NCI-H2107 treated with DMSO at 0.1 percent for 48 hours (cell line): ENCODE measurements at regions not wholly inside any gene's neighbourhood (a gene's known extent, or its start where the extent isn't known, plus 50 kb on each side); places are given as distances from the start of the nearest gene placed in this dataset.

Experiments
- DNase-seq: peaks from one replicate; lab custom pipeline; 2025; ENCODE audit not compliant: unreplicated experiment; lab: John Stamatoyannopoulos, UW

- no peak for DNase-seq
Observed at GRCh38 chr7:52712938-52713337, 322.5 kb upstream of the POM121L12 start.

- no peak for DNase-seq
Observed at GRCh38 chr7:52711951-52712350, 323.5 kb upstream of the POM121L12 start.

DNA sequence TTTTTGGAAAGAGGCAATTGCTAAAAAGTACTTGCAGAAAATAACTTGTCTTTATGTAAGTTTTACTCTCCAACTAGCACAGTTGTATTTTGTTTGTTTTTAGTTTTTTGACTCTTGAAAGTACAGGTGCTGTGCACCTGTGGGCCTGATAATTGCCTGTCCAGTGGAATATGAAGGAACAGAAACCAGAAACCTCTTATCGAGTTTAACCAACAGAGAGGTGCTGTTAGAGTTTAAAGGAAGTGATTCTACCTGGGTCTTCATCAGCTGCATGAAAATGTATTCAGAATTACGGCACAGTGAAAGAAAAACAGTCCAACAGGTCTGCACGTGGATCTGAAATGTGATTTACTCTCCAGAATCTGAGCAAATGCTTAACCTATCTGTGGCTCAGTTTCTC lies 326.6 kb upstream of the POM121L12 start:
- DNase-seq = no peak

DNA sequence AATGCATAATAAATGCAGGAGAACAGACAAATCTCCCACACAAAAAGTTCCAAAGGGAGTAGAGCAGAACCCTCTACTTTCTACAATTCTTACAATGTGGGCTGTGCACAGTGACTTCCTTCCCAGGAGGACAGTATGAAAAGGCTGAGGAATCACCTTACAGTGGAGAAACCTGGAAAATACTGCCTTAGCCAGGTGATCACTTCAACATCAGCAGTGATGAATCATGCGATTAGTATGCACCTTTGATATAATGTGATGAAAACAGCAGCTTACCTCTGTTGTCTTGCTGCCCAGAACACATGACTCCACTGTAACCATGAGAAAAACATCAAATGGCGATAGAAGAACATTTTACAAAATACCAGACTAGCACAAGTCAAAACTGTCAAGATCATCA lies 329.7 kb upstream of the POM121L12 start:
- DNase-seq = no peak

- no peak for DNase-seq
Observed at GRCh38 chr7:52700349-52700748, 335.1 kb upstream of the POM121L12 start.

- DNase-seq = no peak
Observed at GRCh38 chr7:52695973-52696595, 339.3 kb upstream of the POM121L12 start.

DNA sequence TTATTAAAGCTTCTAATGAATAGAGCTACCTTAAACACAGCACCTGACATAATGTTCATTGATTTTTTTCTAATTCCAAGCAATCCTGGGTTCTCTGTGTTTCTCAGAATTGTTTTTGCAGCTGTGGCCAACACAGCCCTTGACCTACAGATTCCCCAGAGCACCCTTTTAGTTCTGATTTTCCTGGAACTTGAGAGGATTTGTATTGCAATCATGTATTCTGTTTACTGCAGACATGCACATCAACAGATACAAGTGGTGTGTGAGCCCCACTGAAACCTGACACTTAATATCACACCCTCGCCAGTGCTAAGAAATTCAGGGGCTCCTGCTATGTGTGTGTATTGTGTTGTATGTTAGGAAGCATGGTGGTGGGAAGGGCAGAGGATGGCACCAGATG lies 344.2 kb upstream of the POM121L12 start:
- no peak for DNase-seq

- DNase-seq = no peak
Observed at GRCh38 chr7:52689912-52690311, 345.5 kb upstream of the POM121L12 start.

DNA sequence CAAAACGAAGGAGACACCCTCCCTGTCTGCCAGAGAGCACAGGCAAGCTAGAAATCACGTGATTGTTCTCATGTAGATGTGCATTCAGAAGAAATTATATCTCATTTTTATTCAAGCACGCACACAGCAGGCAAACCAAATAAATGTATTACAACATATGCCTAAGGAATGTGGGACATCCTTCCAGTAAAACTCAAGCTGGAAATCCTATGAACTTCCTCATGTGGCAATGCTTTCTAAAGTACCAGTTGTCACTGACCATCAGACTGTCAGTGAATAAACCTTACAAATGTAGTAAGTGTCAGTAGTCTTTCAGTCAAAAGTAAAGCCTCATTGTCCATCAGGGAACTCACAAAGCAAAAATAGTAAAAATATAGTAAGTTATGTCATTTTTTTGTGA lies 350.1 kb upstream of the POM121L12 start:
- DNase-seq = no peak

GRCh38 chr7:52684388-52684787 lies 351.0 kb upstream of the POM121L12 start:
- no peak for DNase-seq

DNA sequence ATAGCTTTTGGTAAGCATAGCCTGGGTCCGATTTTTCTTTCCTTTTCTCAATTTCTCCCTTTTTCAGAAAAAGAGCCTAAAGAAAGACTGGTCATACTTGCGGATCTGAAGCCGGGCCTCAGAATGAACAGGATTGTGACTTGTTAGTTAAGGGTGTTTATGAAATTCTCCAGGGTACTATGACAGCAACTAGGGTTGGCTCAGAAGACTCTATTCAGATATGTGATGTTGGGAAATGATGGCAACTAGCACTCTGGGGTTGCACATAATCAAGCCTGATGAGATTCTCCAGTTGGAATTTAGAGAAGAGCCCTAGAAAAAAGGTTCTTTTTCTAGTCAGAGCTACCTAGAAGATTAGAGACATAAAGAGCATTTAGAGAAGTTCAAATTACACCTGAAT lies 352.4 kb upstream of the POM121L12 start:
- DNase-seq = no peak

- DNase-seq = no peak
Observed at GRCh38 chr7:52670608-52671225, 364.7 kb upstream of the POM121L12 start.

- DNase-seq = no peak
Observed at GRCh38 chr7:52669031-52669430, 366.4 kb upstream of the POM121L12 start.

DNA sequence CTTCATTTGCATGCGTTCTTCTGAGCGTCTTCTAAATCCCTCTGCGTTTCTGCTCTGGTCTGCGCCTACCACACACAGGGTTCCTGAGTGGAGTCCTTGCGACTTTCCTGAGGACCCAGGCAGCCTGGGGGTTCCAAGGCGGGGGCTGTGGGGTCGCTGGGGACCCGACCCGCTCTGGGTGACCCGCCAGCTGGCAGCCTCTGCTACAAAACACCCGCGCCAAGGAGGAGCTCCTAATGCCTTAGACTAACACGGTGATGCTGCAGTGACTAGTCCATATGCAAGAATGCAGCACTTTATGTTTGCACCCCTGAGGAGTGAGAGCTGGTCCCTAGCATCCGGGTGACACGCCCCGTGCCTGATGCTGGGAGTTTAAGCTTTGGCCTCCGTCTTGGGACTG lies 367.0 kb upstream of the POM121L12 start:
- no peak for DNase-seq

DNA sequence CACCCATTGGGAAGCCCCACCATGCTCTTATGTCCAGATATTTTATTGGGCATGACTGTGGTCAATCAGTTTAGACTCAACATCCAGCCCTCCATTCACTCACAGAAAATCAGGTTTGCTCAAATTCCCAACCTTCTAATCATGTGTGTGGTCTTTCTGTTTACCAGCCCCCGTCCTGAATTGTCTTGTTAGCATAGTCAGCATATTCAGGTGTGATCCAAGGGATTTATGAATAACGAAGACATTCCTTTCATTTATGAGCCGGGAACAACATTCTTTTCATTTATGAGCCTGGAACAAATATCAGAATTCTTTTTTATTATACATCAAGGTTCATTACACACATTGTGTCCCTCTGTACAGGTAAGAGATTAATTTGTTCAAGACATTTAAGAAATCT lies 376.3 kb upstream of the POM121L12 start:
- no peak for DNase-seq

DNA sequence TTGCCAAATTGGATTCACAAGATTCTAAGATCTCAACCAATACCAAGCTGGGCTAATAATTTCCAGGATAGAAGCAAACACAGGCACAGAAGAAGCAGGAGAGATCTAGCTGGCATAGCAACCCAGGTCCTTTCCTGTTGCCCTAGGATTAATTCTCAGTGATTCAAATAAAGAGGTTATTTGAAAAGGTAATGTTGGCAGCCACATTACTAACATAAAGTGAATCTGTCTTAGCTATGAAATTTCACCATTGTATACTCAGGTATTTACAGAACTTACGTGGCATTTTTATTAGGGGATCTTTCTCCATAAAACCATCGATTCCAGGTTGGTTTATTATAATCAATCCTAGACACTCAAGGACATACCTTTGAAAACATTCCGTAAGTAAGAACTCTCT lies 379.3 kb upstream of the POM121L12 start:
- DNase-seq = no peak

DNA sequence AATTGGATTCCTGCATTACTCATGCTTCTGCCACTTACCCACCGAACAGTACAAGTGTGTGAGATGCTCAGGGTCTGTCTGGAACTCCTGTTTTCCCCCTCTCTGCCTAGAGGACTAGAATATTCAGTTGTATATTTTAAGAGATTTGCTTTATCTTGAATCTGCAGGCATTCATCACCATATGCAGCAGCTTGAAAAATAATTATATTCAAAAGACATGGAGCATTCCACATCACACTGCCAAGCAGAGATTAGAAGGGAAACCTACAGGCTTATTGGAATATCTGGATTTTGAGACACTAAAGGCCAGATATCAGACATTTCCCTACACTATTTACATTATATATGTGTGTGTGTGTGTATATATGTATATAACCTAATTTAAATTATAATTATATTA lies 382.8 kb upstream of the POM121L12 start:
- no peak for DNase-seq

DNA sequence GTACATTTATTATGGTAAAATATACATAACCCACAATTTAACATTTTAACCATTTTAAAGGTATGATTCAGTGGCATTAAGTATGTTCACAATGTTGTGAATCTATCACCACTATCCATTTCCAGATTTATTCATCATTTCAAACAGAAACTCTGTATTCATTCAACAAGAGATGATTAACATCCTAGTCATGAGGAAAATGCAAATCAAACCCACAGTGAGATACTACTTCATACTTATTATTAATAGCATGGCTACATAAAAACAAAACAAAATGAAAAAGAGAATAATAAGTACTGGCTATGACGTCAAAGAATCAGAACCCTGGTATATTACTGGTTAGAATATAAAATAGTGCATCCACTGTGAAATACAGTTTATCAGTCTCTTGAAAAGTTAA lies 386.6 kb upstream of the POM121L12 start:
- DNase-seq = no peak

DNA sequence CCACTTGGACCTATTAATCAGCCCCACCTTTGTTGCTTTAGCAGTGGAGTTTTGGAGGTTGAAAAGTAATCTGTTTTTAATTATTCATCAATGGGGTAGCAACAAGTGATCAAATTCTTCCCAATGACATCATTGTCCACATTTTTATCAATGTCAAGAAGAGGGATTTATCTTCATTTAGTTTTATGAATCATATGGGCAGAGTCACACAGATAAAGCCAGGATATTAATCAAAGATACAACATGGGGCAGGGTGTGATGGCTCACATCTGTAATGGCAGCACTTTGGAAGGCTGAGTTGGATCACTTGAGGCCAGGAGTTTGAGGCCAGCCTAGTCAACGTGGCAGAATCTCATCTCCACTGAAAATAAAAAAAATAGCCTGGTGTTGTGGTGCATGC lies 388.4 kb upstream of the POM121L12 start:
- no peak for DNase-seq

DNA sequence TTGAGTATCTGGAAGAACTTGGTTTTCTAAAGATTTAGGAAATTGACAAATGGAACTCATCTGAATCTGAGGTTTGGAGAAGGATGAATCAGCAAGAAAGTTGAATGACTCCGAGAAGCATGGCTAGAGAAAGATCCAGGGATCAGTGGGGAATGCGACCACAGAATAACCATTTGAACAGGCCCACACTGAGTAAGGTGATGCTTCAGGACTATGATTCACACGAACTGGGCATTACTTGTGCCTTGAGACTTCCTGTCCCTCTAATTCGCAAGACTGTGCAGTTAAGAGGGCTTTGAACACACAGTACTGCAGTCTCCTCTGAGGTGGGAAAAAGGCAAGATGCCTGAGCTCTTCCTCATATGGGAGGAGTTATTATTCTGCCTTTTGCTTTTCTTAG lies 395.5 kb upstream of the POM121L12 start:
- no peak for DNase-seq

- no peak for DNase-seq
Observed at GRCh38 chr7:52639126-52639525, 396.3 kb upstream of the POM121L12 start.

GRCh38 chr7:52635021-52635420 lies 400.4 kb upstream of the POM121L12 start:
- DNase-seq = no peak

DNA sequence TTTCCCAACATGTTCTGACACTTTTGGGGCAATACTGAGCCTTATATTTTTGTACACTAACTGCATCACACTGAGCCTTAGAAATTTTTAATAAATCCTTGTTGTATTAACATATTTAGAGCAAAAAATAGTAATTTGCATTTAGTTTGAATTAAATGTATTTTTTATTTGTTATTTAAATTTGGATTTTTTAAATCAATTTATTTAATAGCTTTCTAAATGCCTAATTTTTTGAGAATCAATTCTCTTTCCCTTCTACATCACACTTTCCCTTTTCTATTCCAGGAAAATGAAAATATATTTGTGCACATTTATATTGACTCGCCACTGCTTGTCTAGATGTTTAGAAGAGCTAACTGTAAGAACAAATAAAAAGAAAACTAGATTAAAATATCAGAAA lies 414.6 kb upstream of the POM121L12 start:
- no peak for DNase-seq
